OCI-LY7 (cell line): ENCODE measurements at regions not wholly inside any gene's neighbourhood (a gene's known extent, or its start where the extent isn't known, plus 50 kb on each side); places are given as distances from the start of the nearest gene placed in this dataset.

Experiments
- BruUV-seq: library from RNA; stranded (reverse); fragments of 400-500 nt; replicated peaks from 2 replicates; lab custom pipeline; 2021; lab: Mats Ljungman, UMichigan
- CTCF ChIA-PET: fragments of 300-600 bp; sonication (Branson Sonifier 250); formaldehyde crosslinking; loops from one replicate; lab custom pipeline; 2022; ENCODE audit warnings: antibody characterized with exemption; ENCODE audit not compliant: unreplicated experiment; lab: Charles Lee
- POLR2A ChIA-PET: fragments of 300-600 bp; sonication (Branson Sonifier 250); formaldehyde crosslinking; loops from one replicate; lab custom pipeline; 2022; ENCODE audit warnings: antibody characterized with exemption; lab: Charles Lee
- DNase-seq: peaks from one replicate; pipeline ENCODE4 v3.0.0-alpha.2; 2015; ENCODE audit warnings: low spot score
- H2AFZ ChIP-seq: fragments of 200-600 bp; sonication (generic), shearing (Covaris generic); 2 replicates; pipeline ENCODE4 v1.6.1; 2014; ENCODE audit warnings: mild to moderate bottlenecking, antibody characterized with exemption, low read length, moderate library complexity
- H3K27ac ChIP-seq: fragments of 200-600 bp; sonication (generic); 2 replicates; pipeline ENCODE4 v1.5.1; 2014; ENCODE audit warnings: mixed run types, low read depth, mild to moderate bottlenecking, moderate library complexity, low read length, inconsistent platforms; ENCODE audit not compliant: poor library complexity, severe bottlenecking
- H3K36me3 ChIP-seq: fragments of 200-600 bp; sonication (generic); 2 replicates; pipeline ENCODE4 v1.6.1; 2014; ENCODE audit warnings: mild to moderate bottlenecking, antibody characterized with exemption, low read length, moderate library complexity, mixed read lengths; ENCODE audit not compliant: insufficient read depth
- H3K4me1 ChIP-seq: fragments of 200-600 bp; sonication (generic); 2 replicates; pipeline ENCODE4 v1.5.1; 2014; ENCODE audit warnings: mild to moderate bottlenecking, low read length; ENCODE audit not compliant: insufficient read depth, poor library complexity, severe bottlenecking
- H3K4me2 ChIP-seq: fragments of 200-600 bp; sonication (generic); 2 replicates; pipeline ENCODE4 v1.6.1; 2014; ENCODE audit warnings: mild to moderate bottlenecking, low read length
- H3K4me3 ChIP-seq: fragments of 200-600 bp; sonication (generic); 2 replicates; pipeline ENCODE4 v1.5.1; 2014; ENCODE audit warnings: mild to moderate bottlenecking, low read depth, low read length; ENCODE audit not compliant: poor library complexity, severe bottlenecking
- H3K79me2 ChIP-seq: fragments of 200-600 bp; sonication (generic); 2 replicates; pipeline ENCODE4 v1.6.1; 2016; ENCODE audit warnings: low read depth, mild to moderate bottlenecking, low read length, moderate library complexity, mixed read lengths; ENCODE audit not compliant: insufficient read depth
- H3K9me2 ChIP-seq: fragments of 200-600 bp; sonication (generic); 2 replicates; pipeline ENCODE4 v1.6.1; 2016; ENCODE audit warnings: mild to moderate bottlenecking, low read length, mixed read lengths; ENCODE audit not compliant: insufficient read depth
- H3K9me3 ChIP-seq: fragments of 200-600 bp; sonication (generic); 2 replicates; pipeline ENCODE4 v1.6.1; 2014; ENCODE audit warnings: mild to moderate bottlenecking, mixed run types, low read length, mixed read lengths
- H4K20me1 ChIP-seq: fragments of 200-600 bp; sonication (generic); 2 replicates; pipeline ENCODE4 v1.6.1; 2014; ENCODE audit warnings: mild to moderate bottlenecking, antibody characterized with exemption, low read length, moderate library complexity, mixed read lengths; ENCODE audit not compliant: insufficient read depth
- CTCF ChIP-seq: fragments of 200-600 bp; sonication (generic); conservative IDR thresholded peaks from 2 replicates; pipeline ENCODE4 v1.5.1; 2014; ENCODE audit warnings: mild to moderate bottlenecking, antibody characterized with exemption, low read length, moderate library complexity, mixed read lengths
- EZH2phosphoT487 ChIP-seq: fragments of 200-600 bp; sonication (generic); IDR thresholded peaks from 2 replicates; pipeline ENCODE4 v1.6.1; 2018; ENCODE audit warnings: low read depth, borderline replicate concordance, mild to moderate bottlenecking, mixed run types, antibody characterized with exemption, low read length, moderate library complexity, mixed read lengths
- intact Hi-C: fragments of 100-400 bp; cut with micrococcal nuclease; formaldehyde crosslinking; loops from one replicate; pipeline ENCODE4 v1.10.0; 2022; ENCODE audit not compliant: unreplicated experiment

GRCh38 chr21:16322454-16322853, 592.7 kb downstream of the USP25 start:
- CTCF ChIA-PET: no interaction called here
- no peaks in the 10 kb centered on the region for H3K4me1 ChIP-seq
- H3K79me2 ChIP-seq: no peaks in the 10 kb centered on the region
- H2AFZ ChIP-seq: no peak overlapping the region
- no peaks in the 10 kb centered on the region for H3K36me3 ChIP-seq
- H3K4me2 ChIP-seq: no peak overlapping the region
- no peak for DNase-seq
- H3K9me3 ChIP-seq: no peaks in the 10 kb centered on the region
- no TSS peak for BruUV-seq
- H3K27ac ChIP-seq: no peak overlapping the region
- intact Hi-C loops: no loop called here
- no peaks in the 10 kb centered on the region for H4K20me1 ChIP-seq
- no peak for TF ChIP-seq EZH2phosphoT487
- no peak for TF ChIP-seq CTCF
- POLR2A ChIA-PET: no interaction called here
- H3K4me3 ChIP-seq: no peak overlapping the region
- H3K9me2 ChIP-seq: no peaks in the 10 kb centered on the region

- H3K36me3 ChIP-seq: no peaks in the 10 kb centered on the region
- no peaks in the 10 kb centered on the region for H3K79me2 ChIP-seq
- H3K4me3 ChIP-seq: no peak overlapping the region
- TF ChIP-seq EZH2phosphoT487 (no peak), CTCF (no peak)
- no peaks in the 10 kb centered on the region for H4K20me1 ChIP-seq
- CTCF ChIA-PET: no interaction called here
- no peaks in the 10 kb centered on the region for H3K9me3 ChIP-seq
- no peak overlapping the region for H3K27ac ChIP-seq
- no peaks in the 10 kb centered on the region for H3K4me1 ChIP-seq
- H3K9me2 ChIP-seq: no peaks in the 10 kb centered on the region
- H2AFZ ChIP-seq: no peak overlapping the region
- BruUV-seq: no TSS peak
- no peak for DNase-seq
- intact Hi-C loops: no loop called here
- no peak overlapping the region for H3K4me2 ChIP-seq
- POLR2A ChIA-PET: no interaction called here
Observed at GRCh38 chr21:16323596-16323995, 593.8 kb downstream of the USP25 start.

- intact Hi-C loops: no loop called here
- Histone ChIP-seq H3K9me2 (no peaks in the 10 kb centered on the region), H3K36me3 (no peaks in the 10 kb centered on the region), H3K4me3 (no peak overlapping the region), H3K27ac (no peak overlapping the region), H4K20me1 (no peaks in the 10 kb centered on the region), H3K4me1 (no peaks in the 10 kb centered on the region), H3K4me2 (no peak overlapping the region), H3K9me3 (no peaks in the 10 kb centered on the region), H3K79me2 (no peaks in the 10 kb centered on the region), H2AFZ (no peak overlapping the region)
- no peak for DNase-seq
- BruUV-seq: no TSS peak
- TF ChIP-seq CTCF: no peak
- TF ChIP-seq EZH2phosphoT487: no peak
- POLR2A ChIA-PET: interaction anchor here (0.6 kb wide), 1 partner anchor 81 kb away, joined by 3 read pairs; no protein-coding TSS in a partner anchor
- CTCF ChIA-PET: no interaction called here
Observed at GRCh38 chr21:16324630-16325029, 594.8 kb downstream of the USP25 start.
